Loucy (cell line): ENCODE measurements at regions not wholly inside any gene's neighbourhood (a gene's known extent, or its start where the extent isn't known, plus 50 kb on each side); places are given as distances from the start of the nearest gene placed in this dataset.

Source experiments
- EZH2phosphoT487 ChIP-seq: fragments of 200-600 bp; IDR thresholded peaks from 2 replicates; pipeline ENCODE4 v1.6.1; 2018; ENCODE audit warnings: antibody characterized with exemption, mild to moderate bottlenecking, moderate library complexity, borderline replicate concordance
- TF ChIP-seq, protein P1 (sequence below): fragments of 200-600 bp; sonication (generic); conservative IDR thresholded peaks from 2 replicates; pipeline ENCODE4 v1.5.1; 2014; ENCODE audit warnings: mild to moderate bottlenecking, antibody characterized with exemption, low read length

DNA sequence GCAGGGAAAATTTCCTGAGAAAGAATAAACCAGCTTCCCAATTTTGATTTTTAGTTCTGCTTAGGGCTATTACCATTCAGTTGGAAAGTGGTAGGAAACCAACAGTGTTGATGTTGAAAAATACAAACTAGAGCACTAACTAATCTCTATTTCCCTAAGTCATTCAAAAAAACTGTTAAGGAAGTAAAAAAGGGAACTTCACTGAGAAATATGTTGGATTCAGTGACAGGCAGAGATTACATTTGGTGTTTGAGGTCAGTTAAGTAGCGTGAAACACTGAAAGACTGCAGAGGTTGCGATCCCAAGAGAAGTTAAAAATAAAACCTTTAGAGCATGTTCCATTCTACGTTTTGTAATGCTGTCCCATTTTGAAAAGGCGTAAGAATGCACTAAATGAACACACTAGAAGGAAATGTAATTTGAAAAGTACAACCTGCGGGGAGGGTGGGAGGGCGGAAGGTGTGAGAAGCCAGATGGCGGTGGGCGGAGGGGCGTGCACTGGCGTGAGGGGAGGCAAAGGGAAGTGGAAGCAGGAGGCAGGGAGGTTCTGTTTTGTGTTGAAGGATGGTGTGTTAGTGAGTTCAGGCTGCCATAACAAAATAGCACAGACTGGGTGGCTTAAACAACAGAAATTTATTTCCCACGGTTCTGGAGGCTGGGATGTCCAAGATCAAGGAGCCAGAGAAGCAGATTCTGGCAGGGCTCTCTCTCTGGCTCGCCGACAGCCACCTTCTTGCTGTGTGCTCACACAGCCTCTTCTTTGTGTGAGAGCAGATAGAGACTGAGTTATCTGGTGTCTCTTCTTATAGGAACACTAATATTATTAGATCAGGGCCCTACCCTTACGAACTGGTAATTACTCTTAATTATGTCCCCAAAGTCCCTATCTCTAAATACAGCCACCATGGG lies 94.3 kb upstream of the KCTD1 start:
- TF ChIP-seq, protein P1, sequence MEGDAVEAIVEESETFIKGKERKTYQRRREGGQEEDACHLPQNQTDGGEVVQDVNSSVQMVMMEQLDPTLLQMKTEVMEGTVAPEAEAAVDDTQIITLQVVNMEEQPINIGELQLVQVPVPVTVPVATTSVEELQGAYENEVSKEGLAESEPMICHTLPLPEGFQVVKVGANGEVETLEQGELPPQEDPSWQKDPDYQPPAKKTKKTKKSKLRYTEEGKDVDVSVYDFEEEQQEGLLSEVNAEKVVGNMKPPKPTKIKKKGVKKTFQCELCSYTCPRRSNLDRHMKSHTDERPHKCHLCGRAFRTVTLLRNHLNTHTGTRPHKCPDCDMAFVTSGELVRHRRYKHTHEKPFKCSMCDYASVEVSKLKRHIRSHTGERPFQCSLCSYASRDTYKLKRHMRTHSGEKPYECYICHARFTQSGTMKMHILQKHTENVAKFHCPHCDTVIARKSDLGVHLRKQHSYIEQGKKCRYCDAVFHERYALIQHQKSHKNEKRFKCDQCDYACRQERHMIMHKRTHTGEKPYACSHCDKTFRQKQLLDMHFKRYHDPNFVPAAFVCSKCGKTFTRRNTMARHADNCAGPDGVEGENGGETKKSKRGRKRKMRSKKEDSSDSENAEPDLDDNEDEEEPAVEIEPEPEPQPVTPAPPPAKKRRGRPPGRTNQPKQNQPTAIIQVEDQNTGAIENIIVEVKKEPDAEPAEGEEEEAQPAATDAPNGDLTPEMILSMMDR, result no peak
- TF ChIP-seq EZH2phosphoT487, result no peak
